ENCODE measurements at regions not wholly inside any gene's neighbourhood (a gene's known extent, or its start where the extent isn't known, plus 50 kb on each side); places are given as distances from the start of the nearest gene placed in this dataset.
"Not testable (repeated sequence)": the region's sequence is repeated elsewhere in the genome, so short reads cannot be mapped to it uniquely, and the experiment has no call there.

- no peak for TF ChIP-seq CTCF (IDR thresholded peaks at IDR 0.05; ENCODE audit: borderline replicate concordance)
- H3K36me3 ChIP-seq = no peaks in the 10 kb centered on the region
- no peaks in the 10 kb centered on the region for H3K27me3 ChIP-seq (ENCODE audit: low read depth)
- H3K4me3 ChIP-seq = no peak overlapping the region
- intact Hi-C loops (cut with micrococcal nuclease) = no loop called here
- no peak overlapping the region for H3K27ac ChIP-seq (replicated peaks)
- H3K4me1 ChIP-seq = no peaks in the 10 kb centered on the region
- no peak for DNase-seq
- H3K9me3 ChIP-seq (replicated peaks) = no peaks in the 10 kb centered on the region
Measured at GRCh38 chrX:35590210-35590609, 207.9 kb upstream of the MAGEB16 start.

GRCh38 chrX:35611562-35611961 lies 186.6 kb upstream of the MAGEB16 start:
- H3K4me1 ChIP-seq; H3K4me3 ChIP-seq; intact Hi-C loops (cut with micrococcal nuclease); H3K36me3 ChIP-seq; DNase-seq; H3K27ac ChIP-seq (replicated peaks); H3K27me3 ChIP-seq (ENCODE audit: low read depth); H3K9me3 ChIP-seq (replicated peaks): not testable (repeated sequence)

- Histone ChIP-seq H3K4me3 (no peak overlapping the region), H3K36me3 (no peaks in the 10 kb centered on the region), H3K27me3 (ENCODE audit: low read depth) (no peaks in the 10 kb centered on the region), H3K9me3 (replicated peaks) (no peaks in the 10 kb centered on the region), H3K27ac (replicated peaks) (no peak overlapping the region), H3K4me1 (no peaks in the 10 kb centered on the region)
- intact Hi-C loops (cut with micrococcal nuclease) = no loop called here
- DNase-seq = no peak
- TF ChIP-seq CTCF (IDR thresholded peaks at IDR 0.05; ENCODE audit: borderline replicate concordance) = no peak
Measured at GRCh38 chrX:35617836-35618235, 180.3 kb upstream of the MAGEB16 start.

- Histone ChIP-seq H3K4me3 (no peak overlapping the region), H3K27ac (replicated peaks) (no peak overlapping the region), H3K27me3 (ENCODE audit: low read depth) (no peaks in the 10 kb centered on the region), H3K4me1 (no peaks in the 10 kb centered on the region), H3K36me3 (no peaks in the 10 kb centered on the region), H3K9me3 (replicated peaks) (no peaks in the 10 kb centered on the region)
- TF ChIP-seq CTCF (IDR thresholded peaks at IDR 0.05; ENCODE audit: borderline replicate concordance) = no peak
- DNase-seq = no peak
- intact Hi-C loops (cut with micrococcal nuclease) = no loop called here
Measured at GRCh38 chrX:35622040-35622439, 176.1 kb upstream of the MAGEB16 start.

GRCh38 chrX:35622601-35623000 lies 175.5 kb upstream of the MAGEB16 start:
- Histone ChIP-seq H3K4me1 (no peaks in the 10 kb centered on the region), H3K4me3 (no peak overlapping the region), H3K27me3 (ENCODE audit: low read depth) (no peaks in the 10 kb centered on the region), H3K27ac (replicated peaks) (no peak overlapping the region), H3K9me3 (replicated peaks) (no peaks in the 10 kb centered on the region), H3K36me3 (no peaks in the 10 kb centered on the region)
- no peak for TF ChIP-seq CTCF (IDR thresholded peaks at IDR 0.05; ENCODE audit: borderline replicate concordance)
- DNase-seq = no peak
- intact Hi-C loops (cut with micrococcal nuclease) = no loop called here

GRCh38 chrX:35625714-35626113 lies 172.4 kb upstream of the MAGEB16 start:
- no peak for DNase-seq
- H3K27ac ChIP-seq (replicated peaks) = no peak overlapping the region
- intact Hi-C loops (cut with micrococcal nuclease) = no loop called here
- no peak overlapping the region for H3K4me3 ChIP-seq
- no peaks in the 10 kb centered on the region for H3K27me3 ChIP-seq (ENCODE audit: low read depth)
- no peaks in the 10 kb centered on the region for H3K9me3 ChIP-seq (replicated peaks)
- TF ChIP-seq CTCF (IDR thresholded peaks at IDR 0.05; ENCODE audit: borderline replicate concordance) = no peak
- no peaks in the 10 kb centered on the region for H3K36me3 ChIP-seq
- H3K4me1 ChIP-seq = no peaks in the 10 kb centered on the region

All from left ventricle myocardium inferior (tissue), 1 donor.